GM13976 (cell line): ENCODE measurements at regions not wholly inside any gene's neighbourhood (a gene's known extent, or its start where the extent isn't known, plus 50 kb on each side); places are given as distances from the start of the nearest gene placed in this dataset.
"Not testable (repeated sequence)": the region's sequence is repeated elsewhere in the genome, so short reads cannot be mapped to it uniquely, and the experiment has no call there.

Source experiments
- DNase-seq: peaks from one replicate; pipeline ENCODE4 v3.0.0; 2012; ENCODE audit warnings: low spot score
- in situ Hi-C: fragments of 300-500 bp; cut with MboI; formaldehyde crosslinking; loops from one replicate; pipeline ENCODE4 v1.12.0; 2022; ENCODE audit warnings: low sequenced_read_pairs, mixed read lengths, inconsistent platforms; ENCODE audit not compliant: unreplicated experiment
- TF ChIP-seq, protein P1 (sequence below): IDR thresholded peaks from 2 replicates; pipeline ENCODE4 v1.5.1; 2012; ENCODE audit warnings: borderline replicate concordance, mild to moderate bottlenecking; ENCODE audit not compliant: insufficient read depth; ENCODE audit errors: extremely low read depth, missing control alignments, control extremely low read depth

DNA sequence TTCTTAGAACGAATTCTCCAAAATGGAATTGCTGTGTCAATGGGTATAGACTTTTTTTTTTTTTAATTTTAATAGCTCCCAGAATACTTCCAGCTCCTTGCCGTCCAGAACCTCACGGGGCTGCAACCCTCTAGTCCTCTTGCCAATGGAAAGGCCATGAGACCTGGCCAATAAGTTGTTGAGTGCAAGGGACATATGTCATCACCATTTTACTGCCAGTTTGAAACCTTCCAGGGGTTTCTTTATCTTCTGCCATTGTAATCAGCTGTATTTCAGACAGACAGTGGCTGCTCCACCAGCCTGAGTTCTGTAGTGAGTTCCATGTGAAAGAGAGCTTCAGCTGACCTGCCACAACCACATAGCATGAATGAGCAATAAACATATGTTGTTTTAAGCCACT lies 95.0 kb upstream of the PTPRG start:
- in situ Hi-C loops, result no loop called here
- TF ChIP-seq, protein P1, sequence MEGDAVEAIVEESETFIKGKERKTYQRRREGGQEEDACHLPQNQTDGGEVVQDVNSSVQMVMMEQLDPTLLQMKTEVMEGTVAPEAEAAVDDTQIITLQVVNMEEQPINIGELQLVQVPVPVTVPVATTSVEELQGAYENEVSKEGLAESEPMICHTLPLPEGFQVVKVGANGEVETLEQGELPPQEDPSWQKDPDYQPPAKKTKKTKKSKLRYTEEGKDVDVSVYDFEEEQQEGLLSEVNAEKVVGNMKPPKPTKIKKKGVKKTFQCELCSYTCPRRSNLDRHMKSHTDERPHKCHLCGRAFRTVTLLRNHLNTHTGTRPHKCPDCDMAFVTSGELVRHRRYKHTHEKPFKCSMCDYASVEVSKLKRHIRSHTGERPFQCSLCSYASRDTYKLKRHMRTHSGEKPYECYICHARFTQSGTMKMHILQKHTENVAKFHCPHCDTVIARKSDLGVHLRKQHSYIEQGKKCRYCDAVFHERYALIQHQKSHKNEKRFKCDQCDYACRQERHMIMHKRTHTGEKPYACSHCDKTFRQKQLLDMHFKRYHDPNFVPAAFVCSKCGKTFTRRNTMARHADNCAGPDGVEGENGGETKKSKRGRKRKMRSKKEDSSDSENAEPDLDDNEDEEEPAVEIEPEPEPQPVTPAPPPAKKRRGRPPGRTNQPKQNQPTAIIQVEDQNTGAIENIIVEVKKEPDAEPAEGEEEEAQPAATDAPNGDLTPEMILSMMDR, result no peak
- no peak for DNase-seq

DNA sequence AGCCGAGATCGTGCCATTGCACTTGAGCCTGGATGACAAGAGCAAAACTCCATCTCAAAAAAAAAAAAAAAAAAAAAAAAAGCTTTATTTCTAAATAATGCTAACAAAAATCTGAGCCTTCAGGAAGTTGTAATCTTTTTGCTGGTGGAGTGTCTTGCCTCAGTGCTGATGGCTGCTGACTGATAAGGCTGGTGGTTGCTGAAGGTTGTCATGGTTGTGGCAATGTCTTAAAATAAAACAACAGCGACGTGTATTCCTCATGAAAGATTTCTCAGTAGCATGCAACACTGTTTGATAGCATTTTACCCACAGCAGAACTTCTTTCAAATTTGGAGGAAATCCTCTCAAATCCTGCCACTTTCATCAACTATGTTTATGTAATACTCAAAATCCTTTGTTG lies 77.4 kb upstream of the PTPRG start:
- TF ChIP-seq, protein P1, result no peak
- in situ Hi-C loops, result no loop called here
- no peak for DNase-seq

DNA sequence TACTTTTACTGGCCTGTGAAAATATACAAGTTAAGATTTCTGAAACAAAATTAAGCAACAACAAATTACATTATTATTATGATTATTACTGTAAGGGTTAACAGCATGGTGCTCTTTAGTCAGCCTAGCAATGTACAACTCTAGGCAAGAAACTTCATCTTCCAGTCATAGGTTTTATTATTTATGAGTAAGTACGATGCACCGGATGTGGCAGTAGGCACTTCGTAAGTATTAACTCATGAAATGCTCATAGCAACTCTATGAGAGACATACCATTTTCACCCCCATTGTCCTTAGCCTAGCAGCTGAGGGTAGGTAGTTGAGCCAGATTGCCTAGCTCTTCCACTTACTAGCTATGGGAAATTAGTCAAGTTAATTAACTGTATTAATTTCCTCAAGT lies 68.0 kb upstream of the PTPRG start:
- in situ Hi-C loops, result no loop called here
- TF ChIP-seq, protein P1, result no peak
- no peak for DNase-seq

DNA sequence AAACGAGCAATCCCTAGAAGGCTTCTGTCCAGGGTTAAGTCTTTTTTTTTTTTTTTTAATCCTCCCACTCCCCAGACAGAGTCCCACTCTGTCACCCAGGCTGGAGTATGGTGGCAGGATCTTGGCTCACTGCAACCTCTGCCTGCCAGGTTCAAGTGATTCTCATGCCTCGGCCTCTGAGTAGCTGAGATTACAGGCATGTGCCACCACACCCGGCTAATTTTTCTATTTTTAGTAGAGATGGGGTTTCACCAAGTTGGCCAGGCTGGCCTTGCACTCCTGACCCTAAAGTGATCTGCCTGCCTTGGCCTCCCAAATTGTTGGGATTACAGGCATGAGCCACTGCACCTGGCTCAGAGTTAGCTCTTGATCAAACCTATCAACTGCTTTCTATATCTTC lies 67.1 kb upstream of the PTPRG start:
- in situ Hi-C loops, DNase-seq: not testable (repeated sequence)

DNA sequence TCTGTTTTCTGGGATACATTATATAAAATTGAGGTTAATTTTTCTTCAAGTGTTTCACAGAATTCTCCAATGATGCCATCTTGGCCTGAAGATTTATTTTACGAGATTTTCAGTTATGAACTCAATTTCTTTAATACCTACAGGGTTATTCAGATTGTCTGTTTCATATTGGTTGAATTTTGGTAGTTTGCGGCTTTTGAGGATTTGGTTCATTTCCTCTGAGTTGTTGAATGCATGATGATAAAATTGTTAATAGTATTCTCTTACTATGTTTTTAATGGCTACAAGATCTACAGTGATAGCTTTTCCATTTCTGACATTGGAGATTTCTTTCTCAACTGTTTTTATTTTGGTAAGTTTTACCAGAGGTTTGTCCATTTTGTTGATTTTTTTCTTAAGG lies 63.9 kb upstream of the PTPRG start:
- in situ Hi-C loops, result no loop called here

DNA sequence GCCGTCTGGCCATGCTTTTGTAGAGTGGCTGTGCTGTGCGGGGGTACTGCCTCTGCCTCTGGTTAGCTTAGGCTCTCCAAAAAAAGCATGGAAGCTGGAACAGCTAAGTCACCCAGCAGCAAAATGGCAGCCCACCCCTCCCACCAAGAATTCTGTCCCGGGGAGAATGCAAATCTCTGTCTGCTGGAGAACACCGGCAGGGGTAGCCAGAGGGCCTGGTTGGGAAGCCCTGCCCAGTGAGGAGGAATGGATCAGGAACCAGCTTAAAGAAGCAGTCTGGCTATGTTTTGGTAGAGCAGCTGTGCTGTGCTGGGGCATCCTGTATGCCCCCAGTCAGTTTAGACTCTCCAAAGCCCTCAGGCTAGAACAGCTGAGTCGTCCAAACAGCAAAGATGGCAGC lies 56.2 kb upstream of the PTPRG start:
- TF ChIP-seq, protein P1, result no peak
- no peak for DNase-seq
- in situ Hi-C loops, result no loop called here

More for the DNA sequence above, 63.9 kb upstream of the PTPRG start:
- no peak for DNase-seq
- TF ChIP-seq, protein P1, result no peak

DNA sequence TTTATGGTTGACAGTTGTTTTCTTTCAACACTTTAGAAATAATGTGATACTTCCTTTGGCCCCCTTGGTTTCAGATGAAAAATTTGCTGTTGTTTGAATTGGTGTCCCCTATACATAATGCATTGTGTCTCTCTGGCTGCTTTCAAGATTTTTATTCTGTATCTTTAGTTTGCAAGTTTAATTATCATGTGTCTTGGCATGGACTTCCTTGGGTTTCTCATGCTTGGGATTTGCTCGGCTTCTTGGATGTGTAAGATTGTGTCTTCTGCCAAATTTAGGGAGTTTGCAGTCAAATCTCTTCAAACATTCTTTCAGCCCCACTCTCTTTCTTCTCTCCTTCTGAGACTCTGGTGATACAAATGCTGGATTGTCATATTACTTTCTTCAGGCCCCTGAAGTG lies 53.4 kb upstream of the PTPRG start:
- TF ChIP-seq, protein P1, result no peak
- in situ Hi-C loops, result no loop called here
- no peak for DNase-seq
